Ovary (tissue), 7 donors: ENCODE measurements at regions not wholly inside any gene's neighbourhood (a gene's known extent, or its start where the extent isn't known, plus 50 kb on each side); places are given as distances from the start of the nearest gene placed in this dataset.

Source experiments
- DNase-seq, 5 donors: peaks; one replicate each; pipeline ENCODE4 v3.0.0-alpha.2; 2019 to 2020
- H3K27ac ChIP-seq, 2 donors: fragments of 200-600 bp; one replicate each; pipeline versions ENCODE4 v1.5.1 to v1.8.0; 2019 to 2022
- H3K27me3 ChIP-seq: fragments of 200-600 bp; one replicate; pipeline ENCODE4 v1.8.0; 2022
- H3K36me3 ChIP-seq: fragments of 200-600 bp; sonication (generic); one replicate; pipeline ENCODE4 v1.5.1; 2019
- H3K4me1 ChIP-seq: one replicate; pipeline ENCODE4 v1.8.1; 2013; ENCODE audit warnings: mild to moderate bottlenecking, moderate library complexity; ENCODE audit not compliant: insufficient read depth
- H3K4me3 ChIP-seq: fragments of 200-600 bp; sonication (generic); one replicate; pipeline ENCODE4 v1.5.1; 2017
- H3K9me3 ChIP-seq, 2 donors: fragments of 200-600 bp in 1 of 2; sonication (generic) in 1 of 2; one replicate each; pipeline versions ENCODE4 v1.5.1 to v1.8.1; 2013 to 2019; ENCODE audit warnings: mild to moderate bottlenecking in 1 of 2, moderate library complexity in 1 of 2
- EP300 ChIP-seq: sonication (generic); formaldehyde crosslinking; IDR thresholded peaks from one replicate; pipeline ENCODE4 v1.6.1; 2017; ENCODE audit warnings: antibody characterized with exemption
- POLR2A ChIP-seq: fragments of 450-650 bp; IDR thresholded peaks from one replicate; pipeline ENCODE4 v1.6.1; 2017; ENCODE audit warnings: antibody characterized with exemption, mild to moderate bottlenecking, moderate library complexity
- WGBS, 3 donors: extraction: QIAGEN DNeasy Blood & Tissue Kit in 1 of 3; methylation state at CpG; one replicate each; pipeline versions ENCODE4 v1.1.5 to v1.1.7; 2013 to 2017; 5-methylcytosine and 5-hydroxymethylcytosine counted together
- intact Hi-C, 4 donors: fragments of 100-400 bp; cut with DNase I; formaldehyde crosslinking; loops; one replicate each; pipeline versions ENCODE4 v1.11.0 to v1.15.1; 2022 to 2023
- TF ChIP-seq, protein P1 (sequence below), 3 donors: fragments of 450-650 bp in 2 of 3; fragments of 200-600 bp in 1 of 3; IDR thresholded peaks; one replicate each; pipeline versions ENCODE4 v1.5.1 to v1.8.0; 2016 to 2022; ENCODE audit warnings: antibody characterized with exemption in 3 of 3, mild to moderate bottlenecking in 1 of 3
- donor health status: DM: no; HTN: no; CAD: no; lungs with moderate emphysema.
- donor health status: DM: no; HTN: no; CAD: no.
- donor health status: Bipolar disorder and iron deficiency.
- donor health status: DM: no; HTN: no; CAD: no.
- donor health status: DM: yes; HTN: yes; CAD: no.

DNA sequence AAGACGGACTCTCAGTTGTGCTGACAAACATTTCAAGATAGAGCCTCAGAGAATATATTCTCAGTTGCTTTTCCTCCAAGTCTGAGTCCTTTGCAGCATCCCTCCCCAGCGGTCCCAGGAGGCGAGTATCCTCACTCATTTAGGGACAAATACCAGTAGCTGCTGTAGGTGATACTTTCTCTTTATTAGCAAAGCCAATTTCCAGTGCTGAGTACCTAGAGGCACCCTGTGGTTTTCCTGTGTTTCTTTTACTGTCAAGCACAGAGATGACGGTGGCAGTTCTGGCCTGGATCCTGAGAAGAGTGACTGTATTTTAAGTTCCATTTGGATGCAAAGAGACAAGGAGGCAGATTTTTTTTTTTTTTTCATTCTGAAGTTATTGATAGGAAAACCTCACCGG lies 1058.4 kb downstream of the SORCS3 start:
- Histone ChIP-seq H3K36me3 (no peaks in the 10 kb centered on the region), H3K4me1 (no peaks in the 10 kb centered on the region), H3K27me3 (no peaks in the 10 kb centered on the region), H3K4me3 (no peak overlapping the region), H3K9me3 (no peaks in the 10 kb centered on the region), H3K27ac (no peak overlapping the region)
- WGBS, 3 donors: 67 to 74% (median 70%) methylated on average over 5 of the region's 5 CpGs
- DNase-seq: no peak
- intact Hi-C loops: no loop called here
- TF ChIP-seq, protein P1, sequence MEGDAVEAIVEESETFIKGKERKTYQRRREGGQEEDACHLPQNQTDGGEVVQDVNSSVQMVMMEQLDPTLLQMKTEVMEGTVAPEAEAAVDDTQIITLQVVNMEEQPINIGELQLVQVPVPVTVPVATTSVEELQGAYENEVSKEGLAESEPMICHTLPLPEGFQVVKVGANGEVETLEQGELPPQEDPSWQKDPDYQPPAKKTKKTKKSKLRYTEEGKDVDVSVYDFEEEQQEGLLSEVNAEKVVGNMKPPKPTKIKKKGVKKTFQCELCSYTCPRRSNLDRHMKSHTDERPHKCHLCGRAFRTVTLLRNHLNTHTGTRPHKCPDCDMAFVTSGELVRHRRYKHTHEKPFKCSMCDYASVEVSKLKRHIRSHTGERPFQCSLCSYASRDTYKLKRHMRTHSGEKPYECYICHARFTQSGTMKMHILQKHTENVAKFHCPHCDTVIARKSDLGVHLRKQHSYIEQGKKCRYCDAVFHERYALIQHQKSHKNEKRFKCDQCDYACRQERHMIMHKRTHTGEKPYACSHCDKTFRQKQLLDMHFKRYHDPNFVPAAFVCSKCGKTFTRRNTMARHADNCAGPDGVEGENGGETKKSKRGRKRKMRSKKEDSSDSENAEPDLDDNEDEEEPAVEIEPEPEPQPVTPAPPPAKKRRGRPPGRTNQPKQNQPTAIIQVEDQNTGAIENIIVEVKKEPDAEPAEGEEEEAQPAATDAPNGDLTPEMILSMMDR (IDR thresholded peaks at IDR 0.05): no peak
- TF ChIP-seq EP300 (no peak), POLR2A (no peak)

GRCh38 chr10:105698592-105698991 lies 1057.5 kb downstream of the SORCS3 start:
- TF ChIP-seq POLR2A: no peak
- TF ChIP-seq, protein P1 (IDR thresholded peaks at IDR 0.05): no peak
- TF ChIP-seq EP300: no peak
- Histone ChIP-seq H3K4me1 (no peaks in the 10 kb centered on the region), H3K36me3 (no peaks in the 10 kb centered on the region), H3K27me3 (no peaks in the 10 kb centered on the region), H3K27ac (no peak overlapping the region), H3K9me3 (no peaks in the 10 kb centered on the region), H3K4me3 (no peak overlapping the region)
- WGBS, 3 donors: 13 to 35% (median 28%) methylated on average over 2 of the region's 2 CpGs
- intact Hi-C loops: no loop called here
- no peak for DNase-seq

GRCh38 chr10:105697290-105697780 lies 1056.2 kb downstream of the SORCS3 start:
- TF ChIP-seq POLR2A (no peak), EP300 (no peak)
- TF ChIP-seq, protein P1 (IDR thresholded peaks at IDR 0.05): no peak
- 67 to 74% (median 72%) methylated on average over 3 of the region's 3 CpGs for WGBS, 3 donors
- intact Hi-C loops: no loop called here

GRCh38 chr10:105691811-105692210 lies 1050.7 kb downstream of the SORCS3 start:
- no peaks in the 10 kb centered on the region for H3K9me3 ChIP-seq
- no peaks in the 10 kb centered on the region for H3K36me3 ChIP-seq
- no peaks in the 10 kb centered on the region for H3K4me1 ChIP-seq
- intact Hi-C loops: no loop called here
- TF ChIP-seq, protein P1 (IDR thresholded peaks at IDR 0.05): no peak
- TF ChIP-seq POLR2A (no peak), EP300 (no peak)
- no peak for DNase-seq
- H3K27ac ChIP-seq: no peak overlapping the region
- WGBS, 3 donors: 51 to 70% (median 66%) methylated on average over 1 of the region's 1 CpG
- H3K27me3 ChIP-seq: no peaks in the 10 kb centered on the region
- no peak overlapping the region for H3K4me3 ChIP-seq

More at GRCh38 chr10:105697290-105697780, 1056.2 kb downstream of the SORCS3 start:
- H3K9me3 ChIP-seq: no peaks in the 10 kb centered on the region
- H3K4me3 ChIP-seq: no peak overlapping the region
- H3K36me3 ChIP-seq: no peaks in the 10 kb centered on the region
- DNase-seq: no peak
- no peak overlapping the region for H3K27ac ChIP-seq
- no peaks in the 10 kb centered on the region for H3K27me3 ChIP-seq
- no peaks in the 10 kb centered on the region for H3K4me1 ChIP-seq
